Ramos (cell line): ENCODE measurements at regions not wholly inside any gene's neighbourhood (a gene's known extent, or its start where the extent isn't known, plus 50 kb on each side); places are given as distances from the start of the nearest gene placed in this dataset.
"Not testable (repeated sequence)": the region's sequence is repeated elsewhere in the genome, so short reads cannot be mapped to it uniquely, and the experiment has no call there.

Experiments
- in situ Hi-C: fragments of 300-500 bp; cut with MboI; formaldehyde crosslinking; loops from one replicate; pipeline ENCODE4 v1.14.3; 2022; ENCODE audit warnings: low sequenced_read_pairs; ENCODE audit not compliant: unreplicated experiment

GRCh38 chr2:120511536-120511935, 165.6 kb downstream of the INHBB start:
- in situ Hi-C loops, result no loop called here

- in situ Hi-C loops, result no loop called here
Observed at GRCh38 chr2:120511947-120512710, 166.2 kb downstream of the INHBB start.

- in situ Hi-C loops, result no loop called here
Observed at GRCh38 chr2:120513776-120514357, 167.9 kb downstream of the INHBB start.

GRCh38 chr2:120514521-120514920, 168.6 kb downstream of the INHBB start:
- in situ Hi-C loops, result no loop called here

- in situ Hi-C loops, result not testable (repeated sequence)
Observed at GRCh38 chr2:120515066-120515758, 169.3 kb downstream of the INHBB start.

GRCh38 chr2:120515759-120516678, 170.1 kb downstream of the INHBB start:
- in situ Hi-C loops, result no loop called here

- in situ Hi-C loops, result no loop called here
Observed at GRCh38 chr2:120516679-120517314, 170.9 kb downstream of the INHBB start.

GRCh38 chr2:120517751-120518469, 172.0 kb downstream of the INHBB start:
- in situ Hi-C loops, result no loop called here

GRCh38 chr2:120518819-120519218, 172.9 kb downstream of the INHBB start:
- in situ Hi-C loops, result no loop called here

GRCh38 chr2:120519469-120519868, 173.5 kb downstream of the INHBB start:
- in situ Hi-C loops, result no loop called here

- in situ Hi-C loops, result no loop called here
Observed at GRCh38 chr2:120520454-120520853, 174.5 kb downstream of the INHBB start.

- in situ Hi-C loops, result no loop called here
Observed at GRCh38 chr2:120520929-120521912, 175.3 kb downstream of the INHBB start.

- in situ Hi-C loops, result no loop called here
Observed at GRCh38 chr2:120522151-120522751, 176.3 kb downstream of the INHBB start.

GRCh38 chr2:120523766-120524165, 177.8 kb downstream of the INHBB start:
- in situ Hi-C loops, result no loop called here

- in situ Hi-C loops, result no loop called here
Observed at GRCh38 chr2:120524174-120524573, 178.2 kb downstream of the INHBB start.

- in situ Hi-C loops, result no loop called here
Observed at GRCh38 chr2:120525056-120526046, 179.4 kb downstream of the INHBB start.
